GM19324 (cell line): ENCODE measurements at regions not wholly inside any gene's neighbourhood (a gene's known extent, or its start where the extent isn't known, plus 50 kb on each side); places are given as distances from the start of the nearest gene placed in this dataset.
"Not testable (repeated sequence)": the region's sequence is repeated elsewhere in the genome, so short reads cannot be mapped to it uniquely, and the experiment has no call there.

ENCODE experiments used
- ATAC-seq: cut with Tn5 transposase; IDR thresholded peaks from one replicate; pipeline ENCODE4 v1.9.1; 2021; ENCODE audit warnings: mild to moderate bottlenecking, moderate library complexity; ENCODE audit not compliant: unreplicated experiment, low FRiP score

GRCh38 chr1:209176866-209177430 lies 406.6 kb upstream of the CAMK1G start:
- ATAC-seq = no peak

- no peak for ATAC-seq
Observed at GRCh38 chr1:209183195-209183594, 400.3 kb upstream of the CAMK1G start.

GRCh38 chr1:209187589-209187988 lies 395.9 kb upstream of the CAMK1G start:
- ATAC-seq = no peak

- peak; percentile 86 for ATAC-seq
Observed at GRCh38 chr1:209190591-209191261, 392.8 kb upstream of the CAMK1G start.

GRCh38 chr1:209191262-209191634 lies 392.3 kb upstream of the CAMK1G start:
- no peak for ATAC-seq

GRCh38 chr1:209196140-209196539 lies 387.4 kb upstream of the CAMK1G start:
- no peak for ATAC-seq

- ATAC-seq = no peak
Observed at GRCh38 chr1:209198961-209199750, 384.4 kb upstream of the CAMK1G start.

GRCh38 chr1:209199822-209200221 lies 383.7 kb upstream of the CAMK1G start:
- no peak for ATAC-seq

GRCh38 chr1:209202321-209202720 lies 381.2 kb upstream of the CAMK1G start:
- ATAC-seq = not testable (repeated sequence)

GRCh38 chr1:209202830-209203532 lies 380.5 kb upstream of the CAMK1G start:
- no peak for ATAC-seq

GRCh38 chr1:209203533-209203895 lies 380.0 kb upstream of the CAMK1G start:
- no peak for ATAC-seq

GRCh38 chr1:209205039-209205438 lies 378.5 kb upstream of the CAMK1G start:
- ATAC-seq = no peak

GRCh38 chr1:209207126-209207700 lies 376.3 kb upstream of the CAMK1G start:
- peak; percentile 19 for ATAC-seq

- peak; percentile 65 for ATAC-seq
Observed at GRCh38 chr1:209207701-209208286, 375.7 kb upstream of the CAMK1G start.

- ATAC-seq = no peak
Observed at GRCh38 chr1:209208648-209209047, 374.9 kb upstream of the CAMK1G start.

- ATAC-seq = no peak
Observed at GRCh38 chr1:209213989-209214388, 369.5 kb upstream of the CAMK1G start.

- ATAC-seq = no peak
Observed at GRCh38 chr1:209215826-209216225, 367.7 kb upstream of the CAMK1G start.

GRCh38 chr1:209218113-209218512 lies 365.4 kb upstream of the CAMK1G start:
- no peak for ATAC-seq

GRCh38 chr1:209218981-209219380 lies 364.5 kb upstream of the CAMK1G start:
- no peak for ATAC-seq

GRCh38 chr1:209219791-209220524 lies 363.6 kb upstream of the CAMK1G start:
- ATAC-seq = no peak
